Kidney glomerular epithelial cell (primary cell): ENCODE measurements at regions not wholly inside any gene's neighbourhood (a gene's known extent, or its start where the extent isn't known, plus 50 kb on each side); places are given as distances from the start of the nearest gene placed in this dataset.
"Not testable (repeated sequence)": the region's sequence is repeated elsewhere in the genome, so short reads cannot be mapped to it uniquely, and the experiment has no call there.

Experiments
- DNase-seq: peaks from one replicate; lab custom pipeline; 2025; lab: John Stamatoyannopoulos, UW

- no peak for DNase-seq
Observed at GRCh38 chr7:68547181-68547580, 1051.1 kb upstream of the AUTS2 start.

DNA sequence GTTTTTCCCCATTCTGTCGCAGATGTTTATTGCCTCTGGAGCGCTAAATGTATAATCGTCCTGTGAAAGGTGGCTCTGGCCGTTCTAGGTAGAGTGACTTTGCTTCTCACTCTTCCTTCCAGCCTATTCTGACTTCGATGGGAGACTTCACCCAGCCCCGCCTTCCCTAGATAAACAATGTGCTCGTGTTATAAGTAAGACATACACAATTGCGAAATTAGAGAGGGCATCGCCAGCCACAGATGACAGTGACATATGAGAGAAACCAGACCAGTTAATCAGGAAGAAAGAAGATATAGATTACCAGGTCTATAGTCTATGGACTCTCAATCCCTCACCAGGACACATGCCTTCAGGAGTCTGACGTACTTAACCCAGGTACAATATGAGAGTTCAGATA lies 1050.5 kb upstream of the AUTS2 start:
- DNase-seq: no peak

- DNase-seq: no peak
Observed at GRCh38 chr7:68550027-68550426, 1048.2 kb upstream of the AUTS2 start.

- DNase-seq: no peak
Observed at GRCh38 chr7:68550635-68551034, 1047.6 kb upstream of the AUTS2 start.

- DNase-seq: no peak
Observed at GRCh38 chr7:68556537-68556936, 1041.7 kb upstream of the AUTS2 start.

- no peak for DNase-seq
Observed at GRCh38 chr7:68559518-68559917, 1038.8 kb upstream of the AUTS2 start.

- no peak for DNase-seq
Observed at GRCh38 chr7:68562323-68562899, 1035.9 kb upstream of the AUTS2 start.

- DNase-seq: no peak
Observed at GRCh38 chr7:68564306-68565135, 1033.8 kb upstream of the AUTS2 start.

DNA sequence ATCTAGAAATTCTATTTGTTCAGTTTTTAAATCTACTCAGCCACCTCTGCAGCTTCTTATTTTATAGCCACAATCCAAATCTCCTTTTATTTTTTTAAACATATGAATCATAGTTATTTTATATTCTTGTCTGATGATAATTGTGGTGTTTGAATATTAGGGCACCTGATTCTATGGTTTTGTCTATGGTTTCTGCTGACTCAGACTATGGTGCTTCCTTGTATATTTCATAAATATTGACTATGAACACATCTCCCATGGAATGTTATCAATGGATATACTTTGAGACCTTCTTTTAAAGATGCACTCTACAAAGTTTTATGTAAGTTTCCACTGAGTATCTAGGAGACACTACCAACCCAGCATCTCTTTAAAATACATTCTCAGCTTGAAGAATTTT lies 1027.0 kb upstream of the AUTS2 start:
- DNase-seq: no peak

- DNase-seq: no peak
Observed at GRCh38 chr7:68573271-68574005, 1024.8 kb upstream of the AUTS2 start.

DNA sequence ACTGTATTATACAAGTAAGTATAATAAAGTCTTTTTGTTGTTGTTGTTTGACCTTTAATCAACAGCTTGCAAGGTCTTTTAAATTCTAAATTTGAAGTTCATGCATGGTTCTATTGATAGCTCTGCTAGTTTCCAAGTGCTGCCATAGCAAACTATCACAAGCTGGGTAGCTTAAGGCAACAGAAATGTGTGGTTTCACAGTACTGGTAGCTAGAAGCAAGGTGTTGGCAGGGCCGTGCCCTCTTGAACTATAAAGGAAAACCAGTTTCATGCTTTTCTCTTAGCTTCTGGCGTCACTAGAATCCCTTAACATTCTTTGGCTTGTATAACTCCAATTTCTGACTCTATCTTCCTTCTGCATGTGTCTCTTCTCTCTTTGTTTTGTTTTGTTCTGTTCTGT lies 1021.9 kb upstream of the AUTS2 start:
- no peak for DNase-seq

- DNase-seq: no peak
Observed at GRCh38 chr7:68581417-68581816, 1016.9 kb upstream of the AUTS2 start.

GRCh38 chr7:68587599-68587998 lies 1010.7 kb upstream of the AUTS2 start:
- DNase-seq: no peak

DNA sequence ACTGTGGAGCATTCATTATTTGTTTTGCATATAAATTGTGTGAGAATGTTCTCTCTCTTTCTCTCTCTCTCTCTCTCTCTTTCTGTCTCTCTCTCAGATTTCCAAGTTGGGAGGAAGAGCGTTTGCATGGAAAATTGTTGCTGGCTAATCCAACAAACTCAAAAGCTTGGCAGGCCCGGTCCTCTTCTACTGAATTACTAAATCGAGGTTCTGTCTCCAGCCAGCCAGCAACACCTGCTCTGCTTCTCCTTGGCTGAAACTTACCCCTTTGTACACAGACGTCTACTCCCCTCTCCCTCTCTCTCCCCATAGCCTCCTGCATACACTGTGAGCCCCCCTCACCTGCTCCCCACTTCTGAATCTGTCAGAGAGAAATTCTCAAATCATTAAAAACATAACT lies 996.4 kb upstream of the AUTS2 start:
- no peak for DNase-seq

GRCh38 chr7:68604541-68604940 lies 993.7 kb upstream of the AUTS2 start:
- no peak for DNase-seq

DNA sequence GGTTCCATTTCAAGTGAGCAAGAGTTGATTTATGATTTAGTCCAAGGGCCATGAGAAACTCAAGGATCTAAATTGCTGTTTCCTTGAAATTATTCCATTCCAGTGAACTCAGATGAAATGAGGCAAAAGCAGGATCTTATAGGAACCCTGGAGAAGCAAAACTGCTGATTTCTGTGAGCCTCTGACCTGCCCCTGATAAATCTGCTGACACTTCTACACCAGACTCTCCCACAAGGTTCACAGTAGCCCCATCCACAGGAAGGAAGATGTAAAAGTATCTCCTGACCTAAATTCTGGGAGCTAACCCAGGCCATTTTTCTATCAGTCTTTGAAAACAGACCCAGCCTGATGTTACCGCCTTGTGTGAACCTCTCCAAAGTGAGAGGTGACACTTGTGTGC lies 987.6 kb upstream of the AUTS2 start:
- no peak for DNase-seq

- no peak for DNase-seq
Observed at GRCh38 chr7:68613405-68613804, 984.9 kb upstream of the AUTS2 start.

DNA sequence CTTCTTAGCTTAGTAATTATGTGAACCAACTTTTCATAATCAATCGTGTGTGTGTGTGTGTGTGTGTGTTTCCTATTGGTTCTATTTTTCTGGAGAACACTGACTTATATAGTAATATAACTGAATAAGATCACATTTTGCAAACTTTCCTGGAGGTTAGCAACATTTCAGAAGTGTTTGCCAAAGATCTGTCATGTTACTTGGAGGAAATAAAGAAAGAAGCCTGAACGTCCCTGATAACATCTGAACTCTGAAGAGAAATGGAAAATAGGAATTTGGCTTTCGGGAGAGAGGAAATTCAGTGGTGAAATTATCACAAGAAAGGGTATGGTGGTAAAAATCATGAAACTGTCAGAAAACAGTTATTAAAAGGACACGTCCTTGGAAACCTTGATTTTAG lies 984.4 kb upstream of the AUTS2 start:
- no peak for DNase-seq

DNA sequence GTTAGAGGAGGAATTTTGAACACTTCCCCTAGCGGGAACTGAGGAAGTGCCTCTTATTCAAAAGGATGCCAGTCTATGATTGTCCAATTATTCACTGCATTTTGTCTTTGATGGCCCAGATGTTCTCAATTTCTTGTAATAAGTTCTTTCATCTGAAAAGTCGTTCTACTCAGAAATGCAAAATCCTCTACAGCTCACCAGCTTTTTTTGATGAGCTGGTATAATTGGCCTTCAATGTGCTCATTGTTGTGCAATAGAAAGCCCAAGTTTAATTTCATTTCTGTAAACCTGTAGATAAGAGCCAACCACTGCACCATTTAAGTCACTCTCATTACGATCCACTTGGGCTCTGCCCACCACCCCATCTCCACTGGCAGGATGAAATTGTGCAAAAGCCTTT lies 978.7 kb upstream of the AUTS2 start:
- DNase-seq: no peak

DNA sequence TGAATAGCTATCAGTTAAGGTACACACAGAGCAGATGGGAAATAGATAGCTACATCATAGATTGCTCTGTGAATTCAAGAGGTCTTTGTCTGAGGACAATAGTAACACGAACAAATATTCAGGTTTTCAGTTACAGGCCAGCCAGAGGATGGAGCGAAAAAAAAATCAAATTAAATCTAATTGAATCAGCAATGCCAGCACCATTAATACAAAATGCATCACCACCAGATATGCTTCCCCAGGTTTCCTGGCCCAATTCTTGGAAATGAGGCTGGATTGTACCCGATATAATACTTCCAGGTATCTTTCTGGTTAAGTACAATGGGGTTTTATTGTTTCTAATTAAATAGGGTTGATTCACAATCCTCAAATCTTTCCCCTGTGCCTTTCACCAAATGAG lies 975.8 kb upstream of the AUTS2 start:
- DNase-seq: no peak

DNA sequence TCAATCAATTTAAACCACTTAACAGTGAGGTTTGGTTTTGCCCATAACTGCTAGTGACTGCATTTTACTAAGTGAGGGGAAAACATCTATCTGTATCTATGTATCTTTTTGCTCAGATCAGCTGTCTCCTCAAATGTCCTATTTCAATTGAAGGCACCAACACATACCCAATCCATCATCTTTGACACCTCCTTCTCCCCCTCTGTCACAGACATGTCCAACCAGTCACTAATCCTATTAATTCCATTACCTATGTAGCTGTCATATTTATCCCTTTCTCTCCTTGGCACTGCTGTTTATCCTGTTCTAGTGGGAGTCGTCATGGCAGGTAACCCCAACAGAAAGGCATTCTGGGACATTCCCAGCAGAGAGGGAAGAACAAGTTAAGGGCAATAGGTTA lies 975.2 kb upstream of the AUTS2 start:
- DNase-seq: no peak

DNA sequence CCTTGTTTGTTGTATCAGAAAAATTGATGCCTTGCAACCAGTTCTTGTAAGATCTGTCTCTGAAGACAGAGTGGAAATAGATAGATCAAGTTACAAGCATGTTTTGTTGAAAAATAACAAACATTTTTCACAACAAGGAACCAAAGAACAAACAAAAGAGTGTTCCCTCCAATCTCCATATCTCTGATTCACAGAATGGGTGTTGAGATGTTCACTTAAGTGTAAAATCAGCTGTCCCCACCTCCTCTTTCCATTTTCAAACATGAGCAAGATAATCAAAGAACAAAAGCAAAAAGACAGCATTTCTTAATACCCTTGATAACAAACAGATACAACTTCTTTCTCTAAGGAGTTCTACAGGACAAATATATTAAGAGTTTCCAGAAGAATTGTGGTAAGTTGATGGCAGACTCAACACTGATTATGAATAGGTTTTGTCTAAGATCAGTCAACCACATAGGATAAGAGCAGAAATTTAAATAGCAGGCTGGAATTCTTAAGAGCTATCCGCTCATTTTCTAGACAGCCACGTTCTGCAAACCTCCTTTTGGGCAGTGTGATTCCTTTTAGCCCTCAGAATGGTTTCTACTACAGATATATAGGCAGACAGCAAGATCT lies 970.9 kb upstream of the AUTS2 start:
- DNase-seq: no peak

- not testable (repeated sequence) for DNase-seq
Observed at GRCh38 chr7:68630914-68631313, 967.4 kb upstream of the AUTS2 start.
